IMR-90 (cell line): ENCODE measurements at regions not wholly inside any gene's neighbourhood (a gene's known extent, or its start where the extent isn't known, plus 50 kb on each side); places are given as distances from the start of the nearest gene placed in this dataset.

Experiments used
- ATAC-seq: fragments of 200-7000 bp; cut with Tn5 transposase; 2 replicates; pipeline ENCODE4 v1.9.1; 2020; ENCODE audit warnings: low read depth, mild to moderate bottlenecking, moderate library complexity
- BruUV-seq: library from RNA; stranded (reverse); fragments of 400-500 nt; replicated peaks from 2 replicates; lab custom pipeline; 2021; lab: Mats Ljungman, UMichigan
- CTCF ChIA-PET: fragments of 300-600 bp; formaldehyde crosslinking; extraction: SDS; loops from one replicate; lab custom pipeline; 2021; ENCODE audit warnings: antibody characterized with exemption; lab: Yijun Ruan, JAX
- POLR2A ChIA-PET: fragments of 300-600 bp; sonication (Branson Sonifier 250); formaldehyde crosslinking; loops from one replicate; lab custom pipeline; 2022; ENCODE audit warnings: antibody characterized with exemption; ENCODE audit not compliant: unreplicated experiment; lab: Charles Lee
- DNase-seq: peaks from one replicate; pipeline ENCODE4 v3.0.0; 2013
- H2AFZ ChIP-seq: replicated peaks from 2 replicates; pipeline ENCODE3; 2013; ENCODE audit warnings: low read length, mild to moderate bottlenecking; ENCODE audit not compliant: poor library complexity
- H2AK5ac ChIP-seq: 2 replicates; pipeline ENCODE4 v1.6.1; 2013; ENCODE audit warnings: low read depth, low read length, inconsistent platforms
- H2AK9ac ChIP-seq: replicated peaks from 2 replicates; pipeline ENCODE3; 2013; ENCODE audit warnings: mild to moderate bottlenecking, low read depth, low read length, moderate library complexity; ENCODE audit not compliant: poor library complexity
- H2BK120ac ChIP-seq: 2 replicates; pipeline ENCODE4 v1.6.1; 2013; ENCODE audit warnings: low read depth, low read length, inconsistent platforms
- H2BK15ac ChIP-seq: 3 replicates; pipeline ENCODE4 v1.6.1; 2013; ENCODE audit warnings: low read depth, low read length, inconsistent platforms
- H2BK20ac ChIP-seq: 2 replicates; pipeline ENCODE4 v1.6.1; 2013; ENCODE audit warnings: low read depth, mild to moderate bottlenecking, inconsistent platforms, low read length, moderate library complexity
- H2BK5ac ChIP-seq: 2 replicates; pipeline ENCODE4 v1.6.1; 2013; ENCODE audit warnings: mild to moderate bottlenecking, low read depth, low read length, inconsistent platforms; ENCODE audit not compliant: poor library complexity, severe bottlenecking
- H3K14ac ChIP-seq: replicated peaks from 2 replicates; pipeline ENCODE4 v1.6.1; 2013; ENCODE audit warnings: low read depth, low read length, inconsistent platforms
- H3K18ac ChIP-seq: 2 replicates; pipeline ENCODE4 v1.6.1; 2013; ENCODE audit warnings: low read depth, low read length, control low read depth
- H3K23ac ChIP-seq: 2 replicates; pipeline ENCODE4 v1.6.1; 2013; ENCODE audit warnings: low read depth, low read length, inconsistent platforms
- H3K27ac ChIP-seq: 2 replicates; pipeline ENCODE4 v1.5.1; 2013; ENCODE audit warnings: mild to moderate bottlenecking, control low read depth, low read length; ENCODE audit not compliant: insufficient read depth
- H3K27me3 ChIP-seq: 2 replicates; pipeline ENCODE4 v1.6.1; 2013; ENCODE audit warnings: low read length; ENCODE audit not compliant: control insufficient read depth, insufficient read depth
- H3K36me3 ChIP-seq: 2 replicates; pipeline ENCODE4 v1.6.1; 2013; ENCODE audit warnings: low read length, mixed read lengths; ENCODE audit not compliant: control insufficient read depth, insufficient read depth
- H3K4ac ChIP-seq: 2 replicates; pipeline ENCODE4 v1.6.1; 2013; ENCODE audit warnings: low read depth, low read length, inconsistent platforms
- H3K4me1 ChIP-seq: 2 replicates; pipeline ENCODE4 v1.6.1; 2013; ENCODE audit warnings: low read length, mixed read lengths; ENCODE audit not compliant: control insufficient read depth, insufficient read depth
- H3K4me2 ChIP-seq: 2 replicates; pipeline ENCODE4 v1.6.1; 2013; ENCODE audit warnings: low read depth, mild to moderate bottlenecking, control low read depth, low read length, moderate library complexity
- H3K4me3 ChIP-seq: 2 replicates; pipeline ENCODE4 v1.5.1; 2013; ENCODE audit warnings: low read depth, mild to moderate bottlenecking, control low read depth, low read length, moderate library complexity; ENCODE audit not compliant: insufficient read depth
- H3K56ac ChIP-seq: 2 replicates; pipeline ENCODE4 v1.6.1; 2013; ENCODE audit warnings: low read length, inconsistent platforms; ENCODE audit not compliant: insufficient read depth; ENCODE audit errors: extremely low read depth
- H3K79me1 ChIP-seq, 2 experiments: 2 replicates each; pipeline ENCODE4 v1.6.1; 2013; ENCODE audit warnings: low read length in 2 of 2, inconsistent platforms in 1 of 2, low read depth in 1 of 2
- H3K9ac ChIP-seq: 2 replicates; pipeline ENCODE4 v1.6.1; 2013; ENCODE audit warnings: low read depth, low read length, control low read depth
- H3K9me1 ChIP-seq: 2 replicates; pipeline ENCODE4 v1.6.1; 2013; ENCODE audit warnings: low read length, inconsistent platforms; ENCODE audit not compliant: insufficient read depth
- H3K9me3 ChIP-seq: 2 replicates; pipeline ENCODE4 v1.6.1; 2013; ENCODE audit warnings: low read length; ENCODE audit not compliant: control insufficient read depth, insufficient read depth
- H4K20me1 ChIP-seq: 2 replicates; pipeline ENCODE4 v1.6.1; 2013; ENCODE audit warnings: low read length, inconsistent platforms; ENCODE audit not compliant: insufficient read depth
- H4K5ac ChIP-seq: 2 replicates; pipeline ENCODE4 v1.6.1; 2013; ENCODE audit warnings: mild to moderate bottlenecking, low read depth, low read length, control low read depth
- H4K8ac ChIP-seq, 2 experiments: 2 replicates each; pipeline ENCODE4 v1.6.1; 2013; ENCODE audit warnings: low read depth in 2 of 2, low read length in 2 of 2, control low read depth in 1 of 2, inconsistent platforms in 1 of 2
- H4K91ac ChIP-seq: 2 replicates; pipeline ENCODE4 v1.6.1; 2013; ENCODE audit warnings: low read depth, low read length, inconsistent platforms; ENCODE audit not compliant: insufficient read depth
- BHLHE40 ChIP-seq: fragments of 150-350 bp; IDR thresholded peaks from 2 replicates; pipeline ENCODE4 v1.6.1; 2016; ENCODE audit warnings: mild to moderate bottlenecking, low read depth, low read length
- CEBPB ChIP-seq: IDR thresholded peaks from 2 replicates; pipeline ENCODE4 v1.6.1; 2012; ENCODE audit warnings: low read depth, low read length, improper control_type of control experiment
- CHD1 ChIP-seq: IDR thresholded peaks from 2 replicates; pipeline ENCODE4 v1.6.1; 2012; ENCODE audit warnings: low read depth, low read length, improper control_type of control experiment
- CTCF ChIP-seq: conservative IDR thresholded peaks from 2 replicates; pipeline ENCODE4 v1.5.1; 2012; ENCODE audit warnings: mild to moderate bottlenecking, low read depth, low read length, improper control_type of control experiment
- ELK1 ChIP-seq: fragments of 150-350 bp; IDR thresholded peaks from 2 replicates; pipeline ENCODE4 v1.6.1; 2016; ENCODE audit warnings: low read depth, mild to moderate bottlenecking, low read length, moderate library complexity, borderline replicate concordance
- FOS ChIP-seq: fragments of 150-350 bp; IDR thresholded peaks from 2 replicates; pipeline ENCODE4 v1.6.1; 2016; ENCODE audit warnings: low read depth, low read length
- MAFK ChIP-seq: IDR thresholded peaks from 2 replicates; pipeline ENCODE4 v1.6.1; 2012; ENCODE audit warnings: low read depth, low read length, improper control_type of control experiment
- MAZ ChIP-seq: IDR thresholded peaks from 2 replicates; pipeline ENCODE4 v1.6.1; 2012; ENCODE audit warnings: low read depth, mild to moderate bottlenecking, low read length, improper control_type of control experiment, moderate library complexity, borderline replicate concordance
- MXI1 ChIP-seq: IDR thresholded peaks from 2 replicates; pipeline ENCODE4 v1.6.1; 2012; ENCODE audit warnings: low read depth, mild to moderate bottlenecking, low read length, moderate library complexity, borderline replicate concordance
- NFE2L2 ChIP-seq: fragments of 150-350 bp; IDR thresholded peaks from 2 replicates; pipeline ENCODE4 v1.6.1; 2016; ENCODE audit warnings: low read depth, mild to moderate bottlenecking, low read length
- POLR2A ChIP-seq: IDR thresholded peaks from 2 replicates; pipeline ENCODE4 v1.6.1; 2012; ENCODE audit warnings: mild to moderate bottlenecking, low read depth, low read length
- RAD21 ChIP-seq: IDR thresholded peaks from 2 replicates; pipeline ENCODE4 v1.6.1; 2012; ENCODE audit warnings: low read length, improper control_type of control experiment
- RCOR1 ChIP-seq: IDR thresholded peaks from 2 replicates; pipeline ENCODE4 v1.6.1; 2012; ENCODE audit warnings: mild to moderate bottlenecking, low read length, improper control_type of control experiment; ENCODE audit not compliant: insufficient replicate concordance
- RFX5 ChIP-seq: IDR thresholded peaks from 2 replicates; pipeline ENCODE4 v1.8.0; 2012; ENCODE audit warnings: low read depth, mild to moderate bottlenecking, low read length, moderate library complexity
- SMC3 ChIP-seq: fragments of 150-350 bp; IDR thresholded peaks from 2 replicates; pipeline ENCODE4 v1.6.1; 2016; ENCODE audit warnings: low read depth, mild to moderate bottlenecking, antibody characterized with exemption, low read length, moderate library complexity
- USF2 ChIP-seq: fragments of 150-350 bp; IDR thresholded peaks from 2 replicates; pipeline ENCODE4 v1.6.1; 2017; ENCODE audit warnings: mild to moderate bottlenecking, antibody characterized with exemption, low read length, low read depth
- dilution Hi-C: fragments of 300-500 bp; cut with HindIII; formaldehyde crosslinking; loops from one replicate; pipeline ENCODE4 v1.14.3; 2018; ENCODE audit warnings: low sequenced_read_pairs; ENCODE audit not compliant: unreplicated experiment
- in situ Hi-C: fragments of 300-500 bp; cut with MboI; formaldehyde crosslinking; loops from 3 replicates; pipeline ENCODE4 v1.14.3; 2019; ENCODE audit warnings: low sequenced_read_pairs, inconsistent platforms, mixed read lengths
- intact Hi-C: fragments of 100-400 bp; cut with micrococcal nuclease; formaldehyde crosslinking; loops from 2 replicates; pipeline ENCODE4 v1.10.0; 2022

DNA sequence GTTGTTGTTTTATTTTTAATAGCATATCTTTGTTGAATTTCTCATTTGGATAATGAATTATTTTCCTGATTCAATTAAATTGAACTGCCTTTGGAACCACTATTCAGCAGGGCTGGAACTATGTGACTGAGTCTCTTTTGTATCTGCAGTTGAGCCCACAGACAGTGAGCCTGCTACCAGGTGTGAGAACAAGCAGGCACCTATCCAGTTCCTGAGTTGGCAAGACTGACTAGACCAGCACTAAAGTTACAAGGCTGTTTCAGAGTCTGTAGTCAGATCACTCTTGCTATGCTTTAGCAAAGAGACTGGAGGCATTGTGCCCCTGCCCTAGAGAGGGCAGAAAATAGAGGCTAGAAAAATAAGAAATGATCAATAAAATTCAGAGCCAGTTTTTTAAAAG, 237.3 kb upstream of the GRID2 start:
- H2BK5ac ChIP-seq = no peak overlapping the region
- H3K4ac ChIP-seq = no peak overlapping the region
- no peak overlapping the region for H3K4me3 ChIP-seq
- no peak overlapping the region for H2AK5ac ChIP-seq
- CTCF ChIA-PET = no interaction called here
- H2BK20ac ChIP-seq = no peak overlapping the region
- no peak overlapping the region for H2AK9ac ChIP-seq
- H3K9me3 ChIP-seq = peaks cover 4% of the 10 kb centered on the region
- H3K4me2 ChIP-seq = no peak overlapping the region
- H3K36me3 ChIP-seq = no peaks in the 10 kb centered on the region
- no peak overlapping the region for H3K14ac ChIP-seq
- H3K4me1 ChIP-seq = no peaks in the 10 kb centered on the region
- POLR2A ChIA-PET = no interaction called here
- no peak overlapping the region for H3K27ac ChIP-seq
- no peaks in the 10 kb centered on the region for H3K79me1 ChIP-seq
- H2BK15ac ChIP-seq = no peak overlapping the region
- intact Hi-C loops (no loop called here), in situ Hi-C loops (no loop called here), dilution Hi-C loops (no loop called here)
- H4K5ac ChIP-seq = no peak overlapping the region
- H3K18ac ChIP-seq = no peak overlapping the region
- H3K23ac ChIP-seq = no peak overlapping the region
- no peak overlapping the region for H3K56ac ChIP-seq
- no TSS peak for BruUV-seq
- H2BK120ac ChIP-seq = no peak overlapping the region
- H3K27me3 ChIP-seq = no peaks in the 10 kb centered on the region
- no peak overlapping the region for H4K8ac ChIP-seq
- H2AFZ ChIP-seq = no peak overlapping the region
- TF ChIP-seq USF2 (no peak), CHD1 (no peak), CTCF (no peak), RAD21 (no peak), RFX5 (no peak), MAFK (no peak), POLR2A (no peak), MAZ (no peak), SMC3 (no peak), ELK1 (no peak), CEBPB (no peak), BHLHE40 (no peak), NFE2L2 (no peak), FOS (no peak), MXI1 (no peak), RCOR1 (no peak)
- ATAC-seq (no peak), DNase-seq (no peak)
- H4K91ac ChIP-seq = no peak overlapping the region
- H3K9me1 ChIP-seq = no peaks in the 10 kb centered on the region
- H3K9ac ChIP-seq = no peak overlapping the region
- no peaks in the 10 kb centered on the region for H4K20me1 ChIP-seq
